ENCODE measurements at regions not wholly inside any gene's neighbourhood (a gene's known extent, or its start where the extent isn't known, plus 50 kb on each side); places are given as distances from the start of the nearest gene placed in this dataset.

DNA sequence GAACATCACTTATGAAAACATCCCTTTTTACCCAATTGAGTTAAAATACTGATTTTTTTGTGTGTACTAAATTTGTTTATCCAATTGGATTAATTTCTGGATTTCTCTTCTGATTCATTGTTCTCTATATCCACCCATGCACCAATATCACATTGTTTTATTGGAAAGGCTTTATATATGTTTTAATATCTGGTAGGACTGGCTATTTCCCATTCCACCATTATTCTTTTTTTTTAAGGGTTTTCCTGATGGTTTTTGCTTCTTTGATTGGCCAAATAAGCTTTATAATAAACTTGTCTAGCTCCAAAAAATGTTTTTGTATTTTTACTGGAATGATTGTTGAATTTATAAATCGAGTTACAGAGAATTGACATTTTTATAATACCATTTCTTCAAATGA is 59.4 kb upstream of the DOK5 start:
- CTCF ChIA-PET = no interaction called here
- H3K27me3 ChIP-seq (ENCODE audit: control insufficient read depth, insufficient read depth, low read length) = no peaks in the 10 kb centered on the region; the same call in 1 of the 2 replicates
- no peak overlapping the region for H3K4me3 ChIP-seq (ENCODE audit: low read depth in 2 of 2, low read length in 2 of 2)
- POLR2A ChIA-PET = no interaction called here
- no peak for TF ChIP-seq TCF7L2 (IDR thresholded peaks at IDR 0.05; ENCODE audit: low read depth, low read length)
- TF ChIP-seq, protein P1, sequence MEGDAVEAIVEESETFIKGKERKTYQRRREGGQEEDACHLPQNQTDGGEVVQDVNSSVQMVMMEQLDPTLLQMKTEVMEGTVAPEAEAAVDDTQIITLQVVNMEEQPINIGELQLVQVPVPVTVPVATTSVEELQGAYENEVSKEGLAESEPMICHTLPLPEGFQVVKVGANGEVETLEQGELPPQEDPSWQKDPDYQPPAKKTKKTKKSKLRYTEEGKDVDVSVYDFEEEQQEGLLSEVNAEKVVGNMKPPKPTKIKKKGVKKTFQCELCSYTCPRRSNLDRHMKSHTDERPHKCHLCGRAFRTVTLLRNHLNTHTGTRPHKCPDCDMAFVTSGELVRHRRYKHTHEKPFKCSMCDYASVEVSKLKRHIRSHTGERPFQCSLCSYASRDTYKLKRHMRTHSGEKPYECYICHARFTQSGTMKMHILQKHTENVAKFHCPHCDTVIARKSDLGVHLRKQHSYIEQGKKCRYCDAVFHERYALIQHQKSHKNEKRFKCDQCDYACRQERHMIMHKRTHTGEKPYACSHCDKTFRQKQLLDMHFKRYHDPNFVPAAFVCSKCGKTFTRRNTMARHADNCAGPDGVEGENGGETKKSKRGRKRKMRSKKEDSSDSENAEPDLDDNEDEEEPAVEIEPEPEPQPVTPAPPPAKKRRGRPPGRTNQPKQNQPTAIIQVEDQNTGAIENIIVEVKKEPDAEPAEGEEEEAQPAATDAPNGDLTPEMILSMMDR (IDR thresholded peaks at IDR 0.05) = no peak
- no peak for TF ChIP-seq POLR2AphosphoS5 (IDR thresholded peaks at IDR 0.05; ENCODE audit: low read depth, low read length)
- no peak for TF ChIP-seq SIN3A (IDR thresholded peaks at IDR 0.05; ENCODE audit: borderline replicate concordance, insufficient read depth, low read depth, low read length)
- TF ChIP-seq, protein P2, sequence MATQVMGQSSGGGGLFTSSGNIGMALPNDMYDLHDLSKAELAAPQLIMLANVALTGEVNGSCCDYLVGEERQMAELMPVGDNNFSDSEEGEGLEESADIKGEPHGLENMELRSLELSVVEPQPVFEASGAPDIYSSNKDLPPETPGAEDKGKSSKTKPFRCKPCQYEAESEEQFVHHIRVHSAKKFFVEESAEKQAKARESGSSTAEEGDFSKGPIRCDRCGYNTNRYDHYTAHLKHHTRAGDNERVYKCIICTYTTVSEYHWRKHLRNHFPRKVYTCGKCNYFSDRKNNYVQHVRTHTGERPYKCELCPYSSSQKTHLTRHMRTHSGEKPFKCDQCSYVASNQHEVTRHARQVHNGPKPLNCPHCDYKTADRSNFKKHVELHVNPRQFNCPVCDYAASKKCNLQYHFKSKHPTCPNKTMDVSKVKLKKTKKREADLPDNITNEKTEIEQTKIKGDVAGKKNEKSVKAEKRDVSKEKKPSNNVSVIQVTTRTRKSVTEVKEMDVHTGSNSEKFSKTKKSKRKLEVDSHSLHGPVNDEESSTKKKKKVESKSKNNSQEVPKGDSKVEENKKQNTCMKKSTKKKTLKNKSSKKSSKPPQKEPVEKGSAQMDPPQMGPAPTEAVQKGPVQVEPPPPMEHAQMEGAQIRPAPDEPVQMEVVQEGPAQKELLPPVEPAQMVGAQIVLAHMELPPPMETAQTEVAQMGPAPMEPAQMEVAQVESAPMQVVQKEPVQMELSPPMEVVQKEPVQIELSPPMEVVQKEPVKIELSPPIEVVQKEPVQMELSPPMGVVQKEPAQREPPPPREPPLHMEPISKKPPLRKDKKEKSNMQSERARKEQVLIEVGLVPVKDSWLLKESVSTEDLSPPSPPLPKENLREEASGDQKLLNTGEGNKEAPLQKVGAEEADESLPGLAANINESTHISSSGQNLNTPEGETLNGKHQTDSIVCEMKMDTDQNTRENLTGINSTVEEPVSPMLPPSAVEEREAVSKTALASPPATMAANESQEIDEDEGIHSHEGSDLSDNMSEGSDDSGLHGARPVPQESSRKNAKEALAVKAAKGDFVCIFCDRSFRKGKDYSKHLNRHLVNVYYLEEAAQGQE (IDR thresholded peaks at IDR 0.05; ENCODE audit: insufficient read depth in 1 of 2, low read depth in 2 of 2, low read length in 1 of 2) = no peak
- no peaks in the 10 kb centered on the region for H3K9me3 ChIP-seq (ENCODE audit: control insufficient read depth, insufficient read depth, low read depth, low read length)
- in situ Hi-C loops (cut with HindIII; ENCODE audit: low pct_unique_long_range_greater_than_20kb, low sequenced_read_pairs) = no loop called here
- H3K36me3 ChIP-seq (ENCODE audit: control insufficient read depth, insufficient read depth, low read length) = no peaks in the 10 kb centered on the region
- intact Hi-C loops (cut with micrococcal nuclease; ENCODE audit: unreplicated experiment) = no loop called here
- H3K27ac ChIP-seq (ENCODE audit: low read length) = no peak overlapping the region
- H3K4me1 ChIP-seq (ENCODE audit: control insufficient read depth, insufficient read depth, low read length) = no peaks in the 10 kb centered on the region
- no peak for DNase-seq (ENCODE audit: low read depth, low spot score)
- no TSS peak for BruUV-seq (replicated peaks)
- no peak for ATAC-seq

DNA sequence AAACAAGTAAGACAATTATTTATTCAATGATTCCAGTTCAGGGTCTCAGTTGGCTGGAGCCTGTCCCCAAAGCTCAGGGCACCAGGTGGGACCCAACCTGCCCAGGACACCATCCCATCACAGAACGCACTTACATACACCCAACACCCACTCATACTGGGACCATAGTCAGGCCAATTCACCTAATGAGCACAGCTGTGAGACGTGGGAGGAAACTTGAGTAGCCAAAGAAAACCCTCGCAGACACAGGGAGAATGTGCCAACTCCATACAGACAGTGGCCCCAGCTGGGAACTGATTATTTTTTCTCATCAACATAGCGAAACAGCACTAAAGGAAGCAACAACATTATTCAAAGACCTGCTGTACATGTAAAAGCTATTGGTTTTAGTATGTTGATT is 58.6 kb upstream of the DOK5 start:
- H3K9me3 ChIP-seq (ENCODE audit: control insufficient read depth, insufficient read depth, low read depth, low read length) = no peaks in the 10 kb centered on the region
- ChIA-PET POLR2A (no interaction called here), CTCF (no interaction called here)
- ATAC-seq (no peak), DNase-seq (ENCODE audit: low read depth, low spot score) (no peak)
- TF ChIP-seq SIN3A (IDR thresholded peaks at IDR 0.05; ENCODE audit: borderline replicate concordance, insufficient read depth, low read depth, low read length) = no peak
- TF ChIP-seq, protein P1 (IDR thresholded peaks at IDR 0.05) = no peak
- TF ChIP-seq, protein P2 (IDR thresholded peaks at IDR 0.05; ENCODE audit: insufficient read depth in 1 of 2, low read depth in 2 of 2, low read length in 1 of 2) = no peak
- no peak for TF ChIP-seq POLR2AphosphoS5 (IDR thresholded peaks at IDR 0.05; ENCODE audit: low read depth, low read length)
- no peak for TF ChIP-seq TCF7L2 (IDR thresholded peaks at IDR 0.05; ENCODE audit: low read depth, low read length)
- H3K27me3 ChIP-seq (ENCODE audit: control insufficient read depth, insufficient read depth, low read length) = no peaks in the 10 kb centered on the region; the same call in 1 of the 2 replicates
- intact Hi-C loops (cut with micrococcal nuclease; ENCODE audit: unreplicated experiment) (no loop called here), in situ Hi-C loops (cut with HindIII; ENCODE audit: low pct_unique_long_range_greater_than_20kb, low sequenced_read_pairs) (no loop called here)
- H3K4me1 ChIP-seq (ENCODE audit: control insufficient read depth, insufficient read depth, low read length) = no peaks in the 10 kb centered on the region
- no TSS peak for BruUV-seq (replicated peaks)
- H3K36me3 ChIP-seq (ENCODE audit: control insufficient read depth, insufficient read depth, low read length) = no peaks in the 10 kb centered on the region
- no peak overlapping the region for H3K27ac ChIP-seq (ENCODE audit: low read length)
- H3K4me3 ChIP-seq (ENCODE audit: low read depth in 2 of 2, low read length in 2 of 2) = no peak overlapping the region
